ENCODE measurements at regions not wholly inside any gene's neighbourhood (a gene's known extent, or its start where the extent isn't known, plus 50 kb on each side); places are given as distances from the start of the nearest gene placed in this dataset.

GRCh38 chr3:134095005-134095404 is 65.3 kb upstream of the SLCO2A1 start:
- in situ Hi-C loops (cut with HindIII; ENCODE audit: extremely low pct_ligation_motif_present, low pct_unique_long_range_greater_than_20kb) (no loop called here), intact Hi-C loops (cut with micrococcal nuclease; ENCODE audit: unreplicated experiment) (no loop called here)
- Histone ChIP-seq H4K20me1 (ENCODE audit: insufficient read depth, low read length) (no peaks in the 10 kb centered on the region), H3K4me2 (ENCODE audit: low read depth, low read length) (no peak overlapping the region), H3K4me1 (ENCODE audit: insufficient read depth, low read length) (0 out of 2 replicates have a peak, but pooled peaks cover 7% of the 10 kb centered on the region), H3K9me3 (ENCODE audit: low read length) (no peaks in the 10 kb centered on the region), H3K4me3 (replicated peaks in 1 of 3; ENCODE audit: insufficient read depth in 1 of 3, low read depth in 2 of 3, low read length in 3 of 3) (no peak overlapping the region), H3K27me3 (ENCODE audit: control insufficient read depth in 1 of 2, insufficient read depth in 2 of 2, low read length in 2 of 2) (no peaks in the 10 kb centered on the region), H2AFZ (ENCODE audit: low read length) (no peak overlapping the region), H3K36me3 (replicated peaks in 1 of 2; ENCODE audit: control insufficient read depth in 1 of 2, insufficient read depth in 2 of 2, low read length in 2 of 2) (no peaks in the 10 kb centered on the region), H3K79me2 (ENCODE audit: insufficient read depth, low read length) (no peaks in the 10 kb centered on the region), H3K9ac (ENCODE audit: insufficient read depth, low read depth, low read length) (no peak overlapping the region), H3K27ac (ENCODE audit: extremely low read length, insufficient read depth, low read length) (no peak overlapping the region)
- ChIA-PET POLR2A (no interaction called here), CTCF (ENCODE audit: low intra/inter-chr PET ratio, low total read pairs) (no interaction called here)
- no peak for DNase-seq (ENCODE audit: low spot score)
- no TSS peak for BruUV-seq (replicated peaks)
- 0% methylated on average over 3 of the region's 3 CpGs for WGBS (ENCODE audit: low lambda C conversion rate)
- ATAC-seq, result no peak
- no peak for FAIRE-seq
- TF ChIP-seq KDM5A (IDR thresholded peaks at IDR 0.05; ENCODE audit: borderline replicate concordance, low read length), result no peak
- TF ChIP-seq ZBTB42 (CRISPR knock-in tag; IDR thresholded peaks at IDR 0.05), result no peak
- no peak for TF ChIP-seq NKX3-1 (CRISPR knock-in tag; IDR thresholded peaks at IDR 0.05)
- TF ChIP-seq ARNT (IDR thresholded peaks at IDR 0.05), result no peak
- no peak for TF ChIP-seq ZNF318 (CRISPR knock-in tag; IDR thresholded peaks at IDR 0.05)
- no peak for TF ChIP-seq ZNF576 (CRISPR knock-in tag; IDR thresholded peaks at IDR 0.05)
- TF ChIP-seq NFYB (CRISPR knock-in tag; IDR thresholded peaks at IDR 0.05), result no peak
- no peak for TF ChIP-seq ATRX (CRISPR knock-in tag; IDR thresholded peaks at IDR 0.05; ENCODE audit: borderline replicate concordance)
- TF ChIP-seq ZNF782 (CRISPR knock-in tag; IDR thresholded peaks at IDR 0.05; ENCODE audit: borderline replicate concordance), result no peak
- TF ChIP-seq TFAP4 (IDR thresholded peaks at IDR 0.05; ENCODE audit: borderline replicate concordance, low read depth), result no peak
- no peak for TF ChIP-seq ZEB1 (IDR thresholded peaks at IDR 0.05; ENCODE audit: insufficient replicate concordance, low read depth)
- no peak for TF ChIP-seq DPF2 (CRISPR knock-in tag; IDR thresholded peaks at IDR 0.05; ENCODE audit: borderline replicate concordance, low read depth)
- no peak for TF ChIP-seq BCL3 (CRISPR knock-in tag; IDR thresholded peaks at IDR 0.05)
- TF ChIP-seq CENPT (CRISPR knock-in tag; IDR thresholded peaks at IDR 0.05; ENCODE audit: low read depth), result no peak
- no peak for TF ChIP-seq HNRNPL (IDR thresholded peaks at IDR 0.05; ENCODE audit: low read depth, low read length)
- TF ChIP-seq TMF1 (CRISPR knock-in tag; IDR thresholded peaks at IDR 0.05; ENCODE audit: low read depth), result no peak
- no peak for TF ChIP-seq KLF9 (CRISPR knock-in tag; IDR thresholded peaks at IDR 0.05; ENCODE audit: low read depth)
